HEK293T (cell line): ENCODE measurements at regions not wholly inside any gene's neighbourhood (a gene's known extent, or its start where the extent isn't known, plus 50 kb on each side); places are given as distances from the start of the nearest gene placed in this dataset.

Experiments
- FOXM1 ChIP-seq: fragments of 450-650 bp; IDR thresholded peaks from 2 replicates; pipeline ENCODE4 v1.6.1; 2017; ENCODE audit warnings: mild to moderate bottlenecking, borderline replicate concordance
- LEF1 ChIP-seq: fragments of 450-650 bp; IDR thresholded peaks from 2 replicates; pipeline ENCODE4 v1.6.1; 2017; ENCODE audit warnings: mild to moderate bottlenecking, borderline replicate concordance
- TARDBP ChIP-seq: fragments of 450-650 bp; IDR thresholded peaks from 2 replicates; pipeline ENCODE4 v1.6.1; 2016

GRCh38 chr11:19595499-19595839 is 117.2 kb upstream of the NAV2 start:
- TF ChIP-seq LEF1 (no peak), FOXM1 (no peak), TARDBP (no peak)
